Smooth muscle cell (in vitro differentiated cells): ENCODE measurements at regions not wholly inside any gene's neighbourhood (a gene's known extent, or its start where the extent isn't known, plus 50 kb on each side); places are given as distances from the start of the nearest gene placed in this dataset.

Experiments
- DNase-seq: peaks from one replicate; lab custom pipeline; 2025; ENCODE audit not compliant: unreplicated experiment; lab: John Stamatoyannopoulos, UW
- H2AFZ ChIP-seq: fragments of 200-600 bp; sonication (generic); 2 replicates; pipeline ENCODE4 v1.6.0; 2016; ENCODE audit warnings: antibody characterized with exemption, low read depth, mild to moderate bottlenecking
- H3F3A ChIP-seq: fragments of 200-600 bp; sonication (generic); 2 replicates; pipeline ENCODE4 v1.6.0; 2017; ENCODE audit warnings: antibody characterized with exemption, low read depth
- H3K27ac ChIP-seq: fragments of 200-600 bp; sonication (generic); 2 replicates; pipeline ENCODE4 v1.5.1; 2016; ENCODE audit warnings: low read depth, mild to moderate bottlenecking
- H3K27me3 ChIP-seq: fragments of 200-600 bp; sonication (generic); 2 replicates; pipeline ENCODE4 v1.6.1; 2016; ENCODE audit warnings: low read depth, mild to moderate bottlenecking
- H3K36me3 ChIP-seq: fragments of 200-600 bp; sonication (generic); 2 replicates; pipeline ENCODE4 v1.5.1; 2016; ENCODE audit warnings: low read depth
- H3K4me1 ChIP-seq: fragments of 200-600 bp; sonication (generic); 2 replicates; pipeline ENCODE4 v1.5.1; 2016; ENCODE audit warnings: low read depth
- H3K4me2 ChIP-seq: fragments of 200-600 bp; sonication (generic); 2 replicates; pipeline ENCODE4 v1.6.0; 2016; ENCODE audit warnings: mild to moderate bottlenecking
- H3K4me3 ChIP-seq: fragments of 200-600 bp; sonication (generic); 2 replicates; pipeline ENCODE4 v1.5.1; 2016; ENCODE audit warnings: mild to moderate bottlenecking
- H3K79me2 ChIP-seq: fragments of 200-600 bp; sonication (generic); 2 replicates; pipeline ENCODE4 v1.6.0; 2016; ENCODE audit warnings: low read depth, mild to moderate bottlenecking
- H3K9ac ChIP-seq: fragments of 200-600 bp; sonication (generic); 2 replicates; pipeline ENCODE4 v1.6.0; 2016; ENCODE audit warnings: low read depth
- H3K9me3 ChIP-seq: fragments of 200-600 bp; sonication (generic); replicated peaks from 2 replicates; pipeline ENCODE4 v1.5.1; 2016; ENCODE audit warnings: low read depth
- H4K20me1 ChIP-seq: fragments of 200-600 bp; sonication (generic); 2 replicates; pipeline ENCODE4 v1.6.0; 2016; ENCODE audit warnings: low read depth
- CTCF ChIP-seq: fragments of 200-600 bp; sonication (generic); IDR thresholded peaks from 2 replicates; pipeline ENCODE4 v1.5.1; 2017; ENCODE audit warnings: borderline replicate concordance, mild to moderate bottlenecking, antibody characterized with exemption; ENCODE audit not compliant: insufficient read depth, poor library complexity, severe bottlenecking
- WGBS: methylation state at CpG from one replicate; pipeline ENCODE4 v1.1.7; 2016; ENCODE audit warnings: low lambda C conversion rate; 5-methylcytosine and 5-hydroxymethylcytosine counted together

GRCh38 chr22:48678171-48679135 lies 1149.2 kb downstream of the BRD1 start:
- no peaks in the 10 kb centered on the region for H3K9me3 ChIP-seq
- no peaks in the 10 kb centered on the region for H3K4me1 ChIP-seq
- no peaks in the 10 kb centered on the region for H3K79me2 ChIP-seq
- no peak overlapping the region for H3K4me3 ChIP-seq
- H2AFZ ChIP-seq, result no peak overlapping the region
- no peaks in the 10 kb centered on the region for H3F3A ChIP-seq
- no peak overlapping the region for H3K9ac ChIP-seq
- no peak overlapping the region for H3K4me2 ChIP-seq
- no peaks in the 10 kb centered on the region for H3K36me3 ChIP-seq
- H3K27ac ChIP-seq, result no peak overlapping the region
- H3K27me3 ChIP-seq, result no peaks in the 10 kb centered on the region
- no peak for TF ChIP-seq CTCF
- no peak for DNase-seq
- no peaks in the 10 kb centered on the region for H4K20me1 ChIP-seq
- WGBS, result 87% methylated on average over 24 of the region's 38 CpGs

GRCh38 chr22:48677621-48678020 lies 1150.1 kb downstream of the BRD1 start:
- DNase-seq, result no peak
- Histone ChIP-seq H3K79me2 (no peaks in the 10 kb centered on the region), H3K4me3 (no peak overlapping the region), H3F3A (no peaks in the 10 kb centered on the region), H3K36me3 (no peaks in the 10 kb centered on the region), H4K20me1 (no peaks in the 10 kb centered on the region), H3K27me3 (no peaks in the 10 kb centered on the region), H3K4me2 (no peak overlapping the region), H3K9me3 (peaks cover 1% of the 10 kb centered on the region), H3K4me1 (no peaks in the 10 kb centered on the region), H3K9ac (no peak overlapping the region), H3K27ac (no peak overlapping the region), H2AFZ (no peak overlapping the region)
- 98% methylated on average over 7 of the region's 7 CpGs for WGBS
- no peak for TF ChIP-seq CTCF

- WGBS, result 91% methylated on average over 17 of the region's 17 CpGs
- no peak for DNase-seq
Observed at GRCh38 chr22:48677168-48677520, 1150.5 kb downstream of the BRD1 start.

More at GRCh38 chr22:48677168-48677520, 1150.5 kb downstream of the BRD1 start:
- H3K27me3 ChIP-seq, result no peaks in the 10 kb centered on the region
- no peak overlapping the region for H3K4me2 ChIP-seq
- no peaks in the 10 kb centered on the region for H3K4me1 ChIP-seq
- H3K9ac ChIP-seq, result no peak overlapping the region
- H4K20me1 ChIP-seq, result no peaks in the 10 kb centered on the region
- H3K79me2 ChIP-seq, result no peaks in the 10 kb centered on the region
- no peaks in the 10 kb centered on the region for H3K36me3 ChIP-seq
- TF ChIP-seq CTCF, result no peak
- peaks cover 6% of the 10 kb centered on the region for H3K9me3 ChIP-seq
- H2AFZ ChIP-seq, result no peak overlapping the region
- H3F3A ChIP-seq, result no peaks in the 10 kb centered on the region
- no peak overlapping the region for H3K4me3 ChIP-seq
- no peak overlapping the region for H3K27ac ChIP-seq
